ENCODE measurements at regions not wholly inside any gene's neighbourhood (a gene's known extent, or its start where the extent isn't known, plus 50 kb on each side); places are given as distances from the start of the nearest gene placed in this dataset.

GRCh38 chr2:7774481-7774880 is 857.3 kb downstream of the RNF144A start:
- TF ChIP-seq POLR2A (IDR thresholded peaks at IDR 0.05; ENCODE audit: low read depth, low read length) (no peak), TAF1 (IDR thresholded peaks at IDR 0.05; ENCODE audit: low read depth, low read length) (no peak), POU2F2 (IDR thresholded peaks at IDR 0.05; ENCODE audit: low read depth, low read length) (no peak)

All from GM12891 (cell line).